Epithelial cell of proximal tubule (primary cell): ENCODE measurements at regions not wholly inside any gene's neighbourhood (a gene's known extent, or its start where the extent isn't known, plus 50 kb on each side); places are given as distances from the start of the nearest gene placed in this dataset.

Experiments
- DNase-seq: peaks from one replicate; pipeline ENCODE4 v3.0.0-alpha.2; 2011; ENCODE audit warnings: low read depth
- H3K4me3 ChIP-seq: 2 replicates; pipeline ENCODE4 v1.5.1; 2011; ENCODE audit warnings: low read depth, mild to moderate bottlenecking, low read length
- TF ChIP-seq, protein P1 (sequence below): conservative IDR thresholded peaks from 2 replicates; pipeline ENCODE4 v1.5.1; 2012; ENCODE audit warnings: low read depth, mild to moderate bottlenecking, low read length

DNA sequence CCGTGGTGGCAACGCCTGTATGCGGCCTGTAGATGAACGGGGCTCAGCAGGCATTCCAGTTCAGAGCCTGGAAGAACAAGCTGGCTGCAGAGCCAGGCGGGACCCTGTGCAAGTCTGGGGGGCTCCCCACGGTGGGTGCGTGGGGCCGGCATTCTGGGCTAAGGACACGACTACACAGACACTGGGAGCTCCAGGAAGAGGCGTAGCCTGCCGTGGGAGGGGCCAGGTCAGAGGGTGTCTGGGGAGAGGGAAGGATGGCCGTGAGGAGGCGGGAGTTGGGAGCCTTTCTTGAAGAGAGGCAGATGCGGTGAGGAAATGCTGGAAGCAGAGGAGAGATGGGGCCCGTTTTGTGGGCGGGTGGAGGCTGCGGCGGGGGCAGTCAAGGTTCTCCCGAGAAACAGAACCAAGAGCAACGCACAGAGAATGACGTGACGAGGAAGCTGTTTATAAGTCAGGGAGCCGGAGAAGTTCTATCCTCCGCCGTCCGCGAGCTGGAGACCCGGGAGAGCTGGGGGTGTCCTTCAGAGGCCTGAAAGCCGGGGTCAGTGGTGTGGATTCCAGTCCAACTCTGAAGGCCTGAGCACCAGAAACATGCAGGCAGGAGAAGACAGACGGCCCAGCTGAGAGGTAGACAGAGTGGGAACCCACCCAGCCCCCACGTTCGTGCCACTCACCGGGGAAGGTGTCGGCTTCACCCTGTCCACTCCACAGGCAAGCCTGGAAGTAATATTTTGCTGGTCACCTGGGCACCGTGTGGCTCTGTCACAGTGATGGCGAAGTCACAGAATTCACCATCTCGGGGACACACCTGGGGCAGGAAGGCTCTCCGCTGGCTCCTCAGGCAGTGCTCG lies 529.6 kb downstream of the BRD1 start:
- H3K4me3 ChIP-seq = no peak overlapping the region
- TF ChIP-seq, protein P1, sequence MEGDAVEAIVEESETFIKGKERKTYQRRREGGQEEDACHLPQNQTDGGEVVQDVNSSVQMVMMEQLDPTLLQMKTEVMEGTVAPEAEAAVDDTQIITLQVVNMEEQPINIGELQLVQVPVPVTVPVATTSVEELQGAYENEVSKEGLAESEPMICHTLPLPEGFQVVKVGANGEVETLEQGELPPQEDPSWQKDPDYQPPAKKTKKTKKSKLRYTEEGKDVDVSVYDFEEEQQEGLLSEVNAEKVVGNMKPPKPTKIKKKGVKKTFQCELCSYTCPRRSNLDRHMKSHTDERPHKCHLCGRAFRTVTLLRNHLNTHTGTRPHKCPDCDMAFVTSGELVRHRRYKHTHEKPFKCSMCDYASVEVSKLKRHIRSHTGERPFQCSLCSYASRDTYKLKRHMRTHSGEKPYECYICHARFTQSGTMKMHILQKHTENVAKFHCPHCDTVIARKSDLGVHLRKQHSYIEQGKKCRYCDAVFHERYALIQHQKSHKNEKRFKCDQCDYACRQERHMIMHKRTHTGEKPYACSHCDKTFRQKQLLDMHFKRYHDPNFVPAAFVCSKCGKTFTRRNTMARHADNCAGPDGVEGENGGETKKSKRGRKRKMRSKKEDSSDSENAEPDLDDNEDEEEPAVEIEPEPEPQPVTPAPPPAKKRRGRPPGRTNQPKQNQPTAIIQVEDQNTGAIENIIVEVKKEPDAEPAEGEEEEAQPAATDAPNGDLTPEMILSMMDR = no peak
- DNase-seq = no peak

DNA sequence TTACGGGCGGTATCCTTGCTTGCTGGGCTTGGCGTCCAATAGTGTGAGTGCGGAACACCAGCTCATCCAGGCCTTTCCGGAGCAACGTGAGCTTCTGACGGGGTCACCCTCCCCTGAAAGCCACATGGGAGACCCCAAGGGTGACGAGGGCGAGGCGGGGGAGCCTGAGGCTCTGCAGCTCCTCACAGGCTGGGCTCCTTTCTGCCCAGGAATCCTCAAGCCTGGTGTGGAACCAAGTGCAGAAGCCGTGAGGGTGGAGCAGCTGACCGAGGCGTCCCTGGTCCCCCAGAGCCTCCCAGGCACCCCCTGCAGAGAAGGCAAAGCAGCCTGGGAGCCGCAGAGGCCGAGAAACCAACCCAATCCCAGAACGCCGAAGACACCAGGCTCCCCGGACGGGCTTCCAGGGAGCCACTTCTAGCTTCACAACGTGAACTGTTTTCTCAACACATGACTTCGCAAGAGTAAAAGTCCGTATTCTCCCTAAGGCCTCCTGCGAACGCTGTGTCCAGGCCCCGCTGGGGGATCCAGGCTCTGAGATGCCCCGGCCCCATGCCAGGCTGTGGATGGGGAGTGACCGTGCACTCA lies 530.3 kb downstream of the BRD1 start:
- TF ChIP-seq, protein P1 = no peak
- DNase-seq = no peak
- no peak overlapping the region for H3K4me3 ChIP-seq

DNA sequence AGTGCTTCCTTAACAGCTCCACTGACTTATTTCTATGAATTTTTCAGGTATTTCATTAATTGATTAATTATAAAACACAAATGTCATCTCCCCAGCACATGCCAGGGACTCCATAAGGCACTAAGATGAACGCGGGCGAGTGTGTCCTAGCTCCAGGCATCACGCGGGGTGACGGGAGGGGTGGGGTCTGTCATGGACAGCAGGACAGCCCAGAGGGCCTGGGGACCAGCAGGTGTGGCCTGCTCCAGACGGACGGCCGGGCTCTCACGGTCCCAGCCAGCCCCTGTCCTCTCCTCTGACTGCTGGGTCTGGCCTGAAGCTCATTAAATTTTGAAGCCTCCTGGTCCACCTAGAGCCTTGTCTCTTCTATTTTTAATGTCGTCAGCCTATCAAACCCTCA lies 531.1 kb downstream of the BRD1 start:
- TF ChIP-seq, protein P1 = no peak
- DNase-seq = no peak
- no peak overlapping the region for H3K4me3 ChIP-seq

DNA sequence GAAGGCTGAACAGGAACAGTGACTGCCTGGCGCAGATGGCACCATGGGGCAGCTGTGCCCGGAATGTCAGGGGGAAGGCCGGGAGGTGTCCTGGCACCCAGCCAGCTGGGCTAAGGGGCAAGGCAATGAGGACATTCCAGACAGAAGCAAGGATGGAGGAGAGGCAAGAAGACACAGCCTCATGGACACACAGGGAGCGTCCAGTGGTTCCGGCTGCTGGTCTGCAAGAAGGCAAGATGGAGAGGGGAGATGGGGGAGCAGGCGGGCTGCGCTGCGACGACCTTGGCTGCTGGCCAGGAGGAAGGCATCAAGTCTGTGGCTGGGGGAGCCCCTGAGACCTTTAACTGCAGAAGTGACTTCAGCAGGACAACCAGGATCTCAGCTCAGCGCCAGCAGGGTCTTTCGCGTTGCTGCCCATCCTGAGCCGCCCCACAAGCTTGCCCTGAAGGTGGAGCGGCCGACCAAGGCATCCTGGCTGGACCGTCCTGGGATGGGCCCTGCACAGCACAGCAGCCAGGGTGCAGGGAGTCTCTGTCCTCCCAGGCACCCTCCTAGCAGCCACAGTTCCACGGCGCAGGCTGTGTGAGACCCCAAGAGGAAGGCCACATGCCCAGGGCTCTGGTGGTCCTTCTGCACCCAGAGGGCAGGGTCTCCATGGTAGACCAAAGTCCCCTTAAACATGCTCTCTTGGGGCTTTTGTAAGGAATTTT lies 531.7 kb downstream of the BRD1 start:
- no peak overlapping the region for H3K4me3 ChIP-seq
- TF ChIP-seq, protein P1 = no peak
- no peak for DNase-seq

DNA sequence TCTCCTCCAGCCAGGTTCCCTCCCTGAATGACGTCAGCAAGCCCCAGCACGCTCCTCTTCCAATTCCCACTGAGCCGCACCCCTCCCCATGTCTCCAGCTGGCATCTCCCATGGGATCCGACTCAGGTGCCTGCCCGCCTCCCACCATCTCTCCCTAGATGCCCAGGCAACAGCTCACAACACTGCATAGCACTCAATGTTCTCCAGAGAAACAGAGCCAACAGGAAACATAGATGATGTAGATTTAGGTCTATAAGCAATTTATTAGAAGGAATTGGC lies 532.3 kb downstream of the BRD1 start:
- TF ChIP-seq, protein P1 = no peak
- no peak overlapping the region for H3K4me3 ChIP-seq
- no peak for DNase-seq

DNA sequence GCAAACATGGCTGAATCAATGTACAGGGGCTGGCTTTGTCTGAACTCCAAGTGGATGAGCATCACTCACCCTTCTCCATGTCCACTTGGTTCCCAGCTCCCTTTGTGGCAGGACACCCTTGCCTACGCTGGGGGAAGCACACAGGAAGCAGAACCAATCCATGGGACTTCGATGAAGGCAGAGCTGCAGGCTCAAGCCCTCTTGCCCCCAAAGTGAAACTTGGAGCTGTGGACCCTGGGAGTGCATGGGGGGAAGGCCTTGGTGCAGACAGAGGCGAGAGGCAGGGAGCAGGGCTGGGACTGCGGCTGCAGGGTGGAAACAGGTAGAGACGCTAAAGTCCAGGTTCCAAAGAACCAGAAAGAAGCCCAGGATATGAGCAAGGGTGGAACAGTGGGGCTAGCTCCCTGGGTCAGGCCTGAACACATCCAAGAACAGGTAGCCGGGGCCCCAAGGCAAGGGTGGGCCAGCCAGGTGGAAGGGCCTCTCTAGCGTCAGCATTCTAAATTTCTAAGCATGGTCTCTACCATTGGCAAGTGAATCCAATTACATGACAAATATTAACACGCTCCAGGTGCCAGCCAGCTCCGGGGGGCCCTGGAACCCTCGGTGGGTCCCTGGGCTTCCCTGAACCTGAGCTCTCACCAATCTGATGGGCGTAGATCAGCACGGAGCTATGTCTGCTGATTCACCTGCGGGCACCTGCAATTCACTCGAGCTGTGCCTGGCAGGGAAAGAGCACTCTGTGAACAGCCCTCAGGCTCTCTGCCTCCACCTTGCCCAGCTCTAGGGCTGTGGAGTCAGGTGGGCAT lies 532.8 kb downstream of the BRD1 start:
- no peak for DNase-seq
- TF ChIP-seq, protein P1 = no peak
- H3K4me3 ChIP-seq = no peak overlapping the region
